ENCODE measurements at regions not wholly inside any gene's neighbourhood (a gene's known extent, or its start where the extent isn't known, plus 50 kb on each side); places are given as distances from the start of the nearest gene placed in this dataset.

GRCh38 chr20:4330011-4330410, 80.9 kb upstream of the ADRA1D start:
- no peak for TF ChIP-seq POLR2A (IDR thresholded peaks at IDR 0.05)
- TF ChIP-seq CTCF (IDR thresholded peaks at IDR 0.05) = no peak

Data from uterus (tissue), 2 donors.